ENCODE measurements at regions not wholly inside any gene's neighbourhood (a gene's known extent, or its start where the extent isn't known, plus 50 kb on each side); places are given as distances from the start of the nearest gene placed in this dataset.
A peak's percentile ranks its signal among the peaks of the same experiment; 100 is the strongest.

- DNase-seq, result no peak
Measured at GRCh38 chr6:14832427-14832826, 413.4 kb upstream of the JARID2 start.

- no peak for DNase-seq
Measured at GRCh38 chr6:14834851-14835530, 410.9 kb upstream of the JARID2 start.

- no peak for DNase-seq
Measured at GRCh38 chr6:14837435-14837834, 408.4 kb upstream of the JARID2 start.

GRCh38 chr6:14838133-14838583 is 407.7 kb upstream of the JARID2 start:
- DNase-seq, result no peak

GRCh38 chr6:14841901-14842421 is 403.9 kb upstream of the JARID2 start:
- DNase-seq, result no peak

- DNase-seq, result no peak
Measured at GRCh38 chr6:14844411-14844810, 401.5 kb upstream of the JARID2 start.

GRCh38 chr6:14848019-14848418 is 397.9 kb upstream of the JARID2 start:
- DNase-seq, result peak in 1 of 2 experiments; percentile 7

GRCh38 chr6:14849185-14849584 is 396.7 kb upstream of the JARID2 start:
- no peak for DNase-seq

- DNase-seq, result no peak
Measured at GRCh38 chr6:14851281-14851680, 394.6 kb upstream of the JARID2 start.

GRCh38 chr6:14852375-14852774 is 393.5 kb upstream of the JARID2 start:
- no peak for DNase-seq

GRCh38 chr6:14856177-14856576 is 389.7 kb upstream of the JARID2 start:
- DNase-seq, result no peak

- DNase-seq, result no peak
Measured at GRCh38 chr6:14857001-14857400, 388.9 kb upstream of the JARID2 start.

GRCh38 chr6:14857501-14857900 is 388.4 kb upstream of the JARID2 start:
- DNase-seq, result no peak

GRCh38 chr6:14858808-14859207 is 387.1 kb upstream of the JARID2 start:
- no peak for DNase-seq

- no peak for DNase-seq
Measured at GRCh38 chr6:14860774-14861173, 385.1 kb upstream of the JARID2 start.

- no peak for DNase-seq
Measured at GRCh38 chr6:14861491-14861943, 384.4 kb upstream of the JARID2 start.

GRCh38 chr6:14862845-14863244 is 383.0 kb upstream of the JARID2 start:
- DNase-seq, result no peak

- peak; percentile 20 to 60 for DNase-seq
Measured at GRCh38 chr6:14863902-14864850, 381.7 kb upstream of the JARID2 start.

GRCh38 chr6:14865531-14866100 is 380.3 kb upstream of the JARID2 start:
- no peak for DNase-seq

GRCh38 chr6:14867802-14868201 is 378.1 kb upstream of the JARID2 start:
- DNase-seq, result no peak

- DNase-seq, result no peak
Measured at GRCh38 chr6:14871221-14871620, 374.6 kb upstream of the JARID2 start.

GRCh38 chr6:14873101-14873500 is 372.8 kb upstream of the JARID2 start:
- DNase-seq, result no peak

GRCh38 chr6:14873781-14874441 is 372.0 kb upstream of the JARID2 start:
- no peak for DNase-seq

Measured in NCI-H526 (cell line).